Esophagus (tissue), 2 donors: ENCODE measurements at regions not wholly inside any gene's neighbourhood (a gene's known extent, or its start where the extent isn't known, plus 50 kb on each side); places are given as distances from the start of the nearest gene placed in this dataset.
"Not testable (repeated sequence)": the region's sequence is repeated elsewhere in the genome, so short reads cannot be mapped to it uniquely, and the experiment has no call there.

Source experiments
- H3K27ac ChIP-seq, 2 donors: one replicate each; pipeline ENCODE4 v1.5.1; 2013; ENCODE audit warnings: low read depth in 2 of 2, mild to moderate bottlenecking in 2 of 2, inconsistent platforms in 1 of 2, low read length in 1 of 2, moderate library complexity in 1 of 2
- H3K27me3 ChIP-seq, 2 donors: one replicate each; pipeline ENCODE4 v1.6.1; 2013; ENCODE audit warnings: low read length in 2 of 2, control low read depth in 1 of 2, mild to moderate bottlenecking in 1 of 2; ENCODE audit not compliant: insufficient read depth in 2 of 2, control insufficient read depth in 1 of 2
- H3K36me3 ChIP-seq, 2 donors: one replicate each; pipeline ENCODE4 v1.6.1; 2013; ENCODE audit warnings: low read length in 1 of 2; ENCODE audit not compliant: control insufficient read depth in 2 of 2, insufficient read depth in 2 of 2
- H3K4me1 ChIP-seq, 2 donors: one replicate each; pipeline ENCODE4 v1.6.1; 2013; ENCODE audit warnings: low read length in 1 of 2; ENCODE audit not compliant: control insufficient read depth in 2 of 2, insufficient read depth in 2 of 2
- H3K4me3 ChIP-seq, 2 donors: one replicate each; pipeline ENCODE4 v1.5.1; 2013; ENCODE audit warnings: low read length in 2 of 2, mild to moderate bottlenecking in 2 of 2, low read depth in 1 of 2, moderate library complexity in 1 of 2
- H3K9me3 ChIP-seq, 2 donors: one replicate each; pipeline ENCODE4 v1.6.1; 2013; ENCODE audit warnings: mild to moderate bottlenecking in 2 of 2, low read depth in 1 of 2, low read length in 1 of 2, moderate library complexity in 1 of 2; ENCODE audit not compliant: control insufficient read depth in 2 of 2, insufficient read depth in 1 of 2
- WGBS, 2 donors: extraction: QIAGEN DNeasy Blood & Tissue Kit; methylation state at CpG; one replicate each; pipeline ENCODE4 v1.1.7; 2013; 5-methylcytosine and 5-hydroxymethylcytosine counted together
- donor health status: healthy with polysubstance abuse.
- donor health status: Bipolar disorder and iron deficiency.

- Histone ChIP-seq H3K9me3 (no peaks in the 10 kb centered on the region), H3K27ac (no peak overlapping the region), H3K4me3 (no peak overlapping the region), H3K27me3 (no peaks in the 10 kb centered on the region), H3K36me3 (no peaks in the 10 kb centered on the region), H3K4me1 (no peaks in the 10 kb centered on the region)
- 85 to 87% methylated on average over 9 of the region's 9 CpGs for WGBS, 2 donors
Observed at GRCh38 chr2:230593765-230594164, 118.9 kb upstream of the CAB39 start.

DNA sequence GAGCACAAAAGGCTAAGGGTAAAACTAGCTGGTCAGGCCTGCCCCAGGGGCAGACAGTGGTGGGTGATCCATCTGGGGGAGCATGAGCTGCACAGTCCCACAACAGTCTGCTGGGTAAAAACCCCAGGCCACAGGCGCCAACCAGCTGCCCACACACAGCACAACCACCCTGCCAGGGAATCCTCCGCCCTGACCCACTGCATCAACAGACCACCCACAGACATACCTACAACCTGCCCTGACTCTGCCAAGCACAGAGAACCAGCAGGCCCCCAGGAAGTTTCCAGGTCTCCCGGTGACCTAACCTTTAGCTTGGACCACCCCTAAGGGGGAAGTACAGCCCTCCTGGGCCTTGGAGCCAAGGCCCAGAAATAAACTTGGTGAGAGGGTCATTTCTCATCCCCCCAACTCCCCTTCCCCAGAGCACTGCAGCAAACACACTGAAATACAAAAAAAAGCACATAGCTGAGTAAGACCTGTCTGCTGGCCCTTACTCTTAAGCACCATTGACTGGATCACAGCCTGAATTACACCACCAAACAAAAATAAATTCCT lies 118.3 kb upstream of the CAB39 start:
- Histone ChIP-seq H3K4me3 (no peak overlapping the region), H3K27me3 (no peaks in the 10 kb centered on the region), H3K36me3 (no peaks in the 10 kb centered on the region), H3K4me1 (no peaks in the 10 kb centered on the region), H3K27ac (no peak overlapping the region), H3K9me3 (no peaks in the 10 kb centered on the region)
- 90% methylated on average over 3 of the region's 3 CpGs for WGBS, 2 donors

- H3K4me3 ChIP-seq, result no peak overlapping the region
- WGBS, 2 donors, result 80 to 81% methylated on average over 2 of the region's 2 CpGs
Observed at GRCh38 chr2:230599853-230600252, 112.8 kb upstream of the CAB39 start.

DNA sequence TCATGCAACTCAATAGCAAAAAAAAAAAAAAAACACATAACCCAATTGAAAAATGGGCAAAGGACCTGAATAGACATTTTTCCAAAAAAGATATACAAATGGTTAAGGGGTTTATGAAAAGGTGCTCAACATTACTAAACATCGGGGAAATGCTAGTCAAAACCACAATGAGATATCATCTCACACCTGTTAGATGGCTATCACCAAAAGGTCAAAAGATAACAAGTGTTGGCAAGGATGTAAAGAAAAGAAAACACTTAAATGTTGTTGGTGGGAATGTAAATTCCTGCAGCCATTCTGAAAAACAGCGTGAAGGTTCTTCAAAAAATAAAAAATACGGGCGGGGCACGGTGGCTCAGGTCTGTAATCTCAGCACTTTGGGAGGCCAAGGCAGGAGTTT lies 112.4 kb upstream of the CAB39 start:
- no peaks in the 10 kb centered on the region for H3K36me3 ChIP-seq
- no peak overlapping the region for H3K27ac ChIP-seq
- no peaks in the 10 kb centered on the region for H3K9me3 ChIP-seq
- H3K4me1 ChIP-seq, result no peaks in the 10 kb centered on the region
- WGBS, 2 donors, result 54 to 56% methylated on average over 5 of the region's 5 CpGs
- no peak overlapping the region for H3K4me3 ChIP-seq
- H3K27me3 ChIP-seq, result no peaks in the 10 kb centered on the region

More at GRCh38 chr2:230599853-230600252, 112.8 kb upstream of the CAB39 start:
- H3K36me3 ChIP-seq, result no peaks in the 10 kb centered on the region
- H3K27ac ChIP-seq, result no peak overlapping the region
- H3K4me1 ChIP-seq, result no peaks in the 10 kb centered on the region
- H3K27me3 ChIP-seq, result no peaks in the 10 kb centered on the region
- no peaks in the 10 kb centered on the region for H3K9me3 ChIP-seq

DNA sequence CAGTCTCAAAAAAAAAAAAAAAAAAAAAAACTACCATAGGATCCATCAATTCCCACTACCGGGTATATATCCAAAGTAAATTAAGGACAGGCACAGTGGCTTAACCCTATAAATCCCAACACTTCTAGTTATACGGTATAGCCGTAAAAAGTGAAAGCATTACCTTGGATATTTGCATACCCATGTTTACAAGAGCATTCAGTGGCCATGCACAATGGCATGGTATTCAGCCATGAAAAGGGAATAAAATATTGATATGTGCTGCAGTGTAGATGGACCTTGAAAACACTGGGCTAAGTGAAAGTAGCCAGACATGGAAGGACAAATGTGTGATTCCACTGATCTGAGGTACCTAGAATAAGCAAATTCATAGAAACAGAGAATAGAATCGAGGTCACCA lies 111.8 kb upstream of the CAB39 start:
- no peaks in the 10 kb centered on the region for H3K9me3 ChIP-seq
- no peaks in the 10 kb centered on the region for H3K27me3 ChIP-seq
- 61 to 69% methylated on average over 4 of the region's 4 CpGs for WGBS, 2 donors
- H3K4me1 ChIP-seq, result no peaks in the 10 kb centered on the region
- no peak overlapping the region for H3K4me3 ChIP-seq
- no peak overlapping the region for H3K27ac ChIP-seq
- no peaks in the 10 kb centered on the region for H3K36me3 ChIP-seq

DNA sequence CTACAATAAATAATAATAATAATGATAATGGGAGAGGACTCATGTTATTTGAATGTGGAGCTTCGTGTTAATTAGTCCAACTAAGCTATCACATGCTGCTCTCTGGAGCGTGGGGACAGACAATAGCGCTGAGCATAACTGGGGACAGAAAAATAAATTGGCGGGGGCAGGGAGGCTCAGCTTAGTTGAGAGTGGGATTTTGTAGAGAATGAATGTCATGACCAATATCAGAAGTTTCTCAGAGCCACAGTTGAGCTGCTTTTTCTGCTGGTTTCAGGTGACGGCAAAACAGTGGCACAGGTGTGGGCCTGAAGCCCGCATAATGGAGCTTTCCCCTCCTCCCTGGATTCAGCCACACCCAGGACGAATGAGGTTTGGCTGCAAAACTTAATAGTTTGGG lies 111.1 kb upstream of the CAB39 start:
- no peaks in the 10 kb centered on the region for H3K4me1 ChIP-seq
- no peaks in the 10 kb centered on the region for H3K27me3 ChIP-seq
- no peaks in the 10 kb centered on the region for H3K36me3 ChIP-seq
- no peak overlapping the region for H3K4me3 ChIP-seq
- H3K27ac ChIP-seq, result no peak overlapping the region
- WGBS, 2 donors, result 76 to 79% methylated on average over 7 of the region's 7 CpGs
- no peaks in the 10 kb centered on the region for H3K9me3 ChIP-seq

- no peak overlapping the region for H3K27ac ChIP-seq
- no peaks in the 10 kb centered on the region for H3K9me3 ChIP-seq
- H3K4me1 ChIP-seq, result no peaks in the 10 kb centered on the region
- no peaks in the 10 kb centered on the region for H3K27me3 ChIP-seq
- no peak overlapping the region for H3K4me3 ChIP-seq
- 63 to 66% methylated on average over 7 of the region's 7 CpGs for WGBS, 2 donors
- no peaks in the 10 kb centered on the region for H3K36me3 ChIP-seq
Observed at GRCh38 chr2:230602562-230603230, 109.9 kb upstream of the CAB39 start.

DNA sequence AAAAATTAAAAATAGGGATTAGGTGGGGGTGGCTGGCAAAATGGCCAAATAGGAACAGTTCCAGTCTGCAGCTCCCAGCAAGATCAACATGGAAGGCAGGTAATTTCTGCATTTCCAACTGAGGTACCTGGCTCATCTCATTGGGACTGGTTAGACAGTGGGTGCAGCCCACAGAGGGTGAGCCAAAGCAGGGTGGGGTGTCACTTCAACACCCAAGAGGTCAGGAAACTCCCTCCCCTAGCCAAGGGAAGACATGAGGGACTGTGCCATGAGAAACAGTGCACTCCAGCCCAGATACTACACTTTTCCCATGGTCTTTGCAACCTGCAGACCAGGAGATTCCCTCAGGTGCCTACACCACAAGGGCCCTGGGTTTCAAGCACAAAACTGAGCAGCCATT lies 109.3 kb upstream of the CAB39 start:
- not testable (repeated sequence) for H3K27me3 ChIP-seq, H3K4me1 ChIP-seq, H3K36me3 ChIP-seq, H3K9me3 ChIP-seq, H3K4me3 ChIP-seq, H3K27ac ChIP-seq

DNA sequence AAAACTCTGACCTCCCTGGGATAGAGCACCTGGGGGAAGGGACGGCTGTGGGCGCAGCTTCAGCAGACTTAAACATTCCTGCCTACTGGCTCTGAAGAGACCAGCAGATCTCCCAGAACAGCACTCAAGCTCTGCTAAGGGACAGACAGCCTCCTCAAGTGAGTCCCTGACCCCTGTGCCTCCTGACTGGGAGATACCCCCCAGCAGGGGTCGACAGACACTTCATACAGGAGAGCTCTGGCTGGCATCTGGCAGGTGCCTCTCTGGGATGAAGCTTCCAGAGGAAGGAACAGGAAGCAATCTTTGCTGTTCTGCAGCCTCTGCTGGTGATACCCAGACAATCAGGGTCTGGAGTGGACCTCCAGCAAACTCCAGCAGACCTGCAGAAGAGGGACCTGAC lies 108.5 kb upstream of the CAB39 start:
- H3K36me3 ChIP-seq, H3K4me1 ChIP-seq, H3K9me3 ChIP-seq, H3K4me3 ChIP-seq, H3K27me3 ChIP-seq, H3K27ac ChIP-seq: not testable (repeated sequence)
- WGBS, 2 donors, result 78 to 91% methylated on average over 3 of the region's 3 CpGs

DNA sequence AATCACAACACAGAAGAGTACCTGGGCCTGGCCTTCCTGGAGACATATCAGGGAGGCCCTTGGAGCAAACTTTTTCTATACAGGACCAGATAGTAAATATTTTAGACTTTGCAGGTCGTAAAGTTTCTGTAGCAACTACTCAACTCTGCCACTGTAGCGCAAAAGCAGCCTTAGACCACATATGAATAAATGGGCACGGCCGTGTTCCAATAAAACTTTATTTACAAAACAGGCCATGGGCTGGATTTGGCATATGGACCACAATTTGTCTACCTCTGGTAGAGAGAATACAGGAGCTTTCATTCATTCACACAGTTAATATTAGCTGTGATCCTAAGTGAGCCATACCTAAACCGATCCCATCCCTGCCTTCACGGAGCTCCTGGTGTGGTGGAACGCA lies 98.6 kb upstream of the CAB39 start:
- Histone ChIP-seq H3K9me3 (no peaks in the 10 kb centered on the region), H3K36me3 (no peaks in the 10 kb centered on the region), H3K27me3 (no peaks in the 10 kb centered on the region), H3K4me1 (no peaks in the 10 kb centered on the region), H3K27ac (no peak overlapping the region), H3K4me3 (no peak overlapping the region)
- WGBS, 2 donors, result 95 to 97% methylated on average over 7 of the region's 7 CpGs
